ENCODE measurements at regions not wholly inside any gene's neighbourhood (a gene's known extent, or its start where the extent isn't known, plus 50 kb on each side); places are given as distances from the start of the nearest gene placed in this dataset.
"Not testable (repeated sequence)": the region's sequence is repeated elsewhere in the genome, so short reads cannot be mapped to it uniquely, and the experiment has no call there.

DNA sequence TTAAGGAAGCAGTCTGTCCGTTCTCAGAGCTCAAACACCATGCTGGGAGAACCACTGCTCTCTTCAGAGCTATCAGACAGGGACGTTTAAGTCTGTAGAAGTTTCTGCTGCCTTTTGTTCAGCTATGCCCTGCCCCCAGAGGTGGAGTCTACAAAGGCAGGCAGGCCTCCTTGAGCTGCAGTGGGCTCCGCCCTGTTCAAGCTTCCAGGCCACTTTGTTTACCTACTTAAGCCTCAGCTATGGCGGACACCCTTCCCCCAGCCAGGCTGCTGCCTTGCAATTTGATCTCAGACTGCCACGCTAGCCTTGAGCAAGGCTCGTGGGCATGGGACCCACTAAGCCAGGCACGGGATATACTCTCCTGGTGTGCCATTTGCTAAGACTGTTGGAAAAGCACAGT, 180.7 kb upstream of the TMEM196 start:
- DNase-seq: not testable (repeated sequence)

DNA sequence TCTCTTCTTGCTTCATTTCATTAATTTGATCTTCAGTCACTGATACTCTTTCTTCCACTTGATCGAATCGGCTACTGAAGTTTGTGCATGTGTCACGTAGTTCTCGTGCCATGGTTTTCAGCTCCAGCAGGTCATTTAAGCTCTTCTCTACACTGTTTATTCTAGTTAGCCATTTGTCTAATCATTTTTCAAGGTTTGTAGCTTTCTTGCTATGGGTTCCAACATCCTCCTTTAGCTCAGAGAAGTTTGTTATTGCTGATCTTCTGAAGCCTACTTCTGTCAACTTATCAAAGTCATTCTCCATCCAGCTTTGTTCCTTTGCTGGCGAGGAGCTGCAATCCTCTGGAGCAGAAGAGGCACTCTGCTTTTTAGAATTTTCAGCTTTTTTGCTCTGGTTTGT, 180.0 kb upstream of the TMEM196 start:
- DNase-seq: not testable (repeated sequence)

DNA sequence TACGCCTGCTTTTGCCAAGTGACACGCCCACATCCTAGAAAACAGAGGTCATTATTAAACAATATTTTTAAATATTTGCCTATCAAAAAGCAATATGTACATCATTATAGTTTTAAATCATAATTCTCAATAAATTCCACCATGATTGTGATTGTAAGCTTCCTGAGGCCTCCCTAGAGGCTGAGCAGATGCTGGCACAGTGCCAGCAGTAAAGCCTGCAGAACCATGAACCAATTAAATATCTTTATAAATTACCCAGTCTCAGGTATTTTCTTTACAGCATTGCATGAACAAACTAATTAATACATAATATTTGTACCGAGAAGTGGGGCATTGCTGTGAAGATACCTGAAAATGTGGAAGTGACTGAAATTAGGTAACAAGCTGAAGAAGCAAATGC, 174.7 kb upstream of the TMEM196 start:
- no peak for DNase-seq

DNA sequence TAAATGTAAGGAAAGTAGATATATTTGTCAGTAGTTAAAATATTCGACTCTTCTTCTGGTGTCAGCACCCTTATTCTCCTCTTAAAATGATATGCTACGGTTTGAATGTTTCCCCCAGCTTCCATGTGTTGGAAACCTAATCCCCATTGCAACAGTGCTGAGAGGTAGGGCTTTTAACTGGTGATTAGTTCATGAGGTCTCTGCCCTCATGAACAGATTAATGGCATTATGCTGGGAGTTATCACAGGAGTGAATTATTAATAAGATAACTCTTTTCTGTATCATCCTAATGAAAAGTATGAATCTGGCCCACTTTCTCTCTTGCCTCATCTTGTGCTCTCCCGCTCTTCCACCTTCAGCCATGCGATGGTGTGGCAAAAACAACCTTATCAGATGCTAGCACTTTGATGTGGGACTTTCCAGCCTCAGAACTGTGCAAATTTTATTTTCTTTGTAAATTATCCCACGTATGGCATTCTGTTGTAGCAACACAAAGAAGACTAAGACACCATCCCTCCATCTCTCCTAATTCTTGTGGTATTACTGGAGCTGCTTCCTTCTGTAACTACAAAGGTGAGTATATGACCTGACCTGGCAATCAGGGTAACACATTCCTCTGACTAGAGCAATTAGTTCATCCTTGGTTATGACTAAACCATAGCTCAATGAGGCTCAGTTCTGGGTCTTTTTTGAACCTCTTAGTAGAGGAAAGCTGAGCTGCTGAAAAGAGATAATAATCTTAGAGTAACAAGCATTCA, 171.1 kb upstream of the TMEM196 start:
- DNase-seq: no peak

DNA sequence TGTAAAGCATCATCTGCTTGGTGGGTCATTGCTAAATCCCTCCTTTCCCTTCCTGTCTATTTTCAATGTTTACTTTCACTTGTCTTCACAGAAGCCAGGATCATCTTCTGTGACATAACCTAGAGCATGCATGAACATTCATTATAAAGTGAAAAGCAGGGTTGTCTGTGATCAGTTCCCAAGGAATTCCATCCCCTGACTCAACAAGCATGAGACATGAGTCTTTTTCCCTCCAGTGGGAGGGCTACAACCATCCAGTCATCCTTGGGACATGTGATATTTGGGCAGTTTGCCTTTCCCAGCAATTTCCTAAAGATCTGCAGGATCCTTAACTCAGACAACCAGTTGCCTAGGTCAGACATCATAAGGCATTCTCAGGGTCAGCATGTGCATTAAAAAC, 166.3 kb upstream of the TMEM196 start:
- no peak for DNase-seq

DNA sequence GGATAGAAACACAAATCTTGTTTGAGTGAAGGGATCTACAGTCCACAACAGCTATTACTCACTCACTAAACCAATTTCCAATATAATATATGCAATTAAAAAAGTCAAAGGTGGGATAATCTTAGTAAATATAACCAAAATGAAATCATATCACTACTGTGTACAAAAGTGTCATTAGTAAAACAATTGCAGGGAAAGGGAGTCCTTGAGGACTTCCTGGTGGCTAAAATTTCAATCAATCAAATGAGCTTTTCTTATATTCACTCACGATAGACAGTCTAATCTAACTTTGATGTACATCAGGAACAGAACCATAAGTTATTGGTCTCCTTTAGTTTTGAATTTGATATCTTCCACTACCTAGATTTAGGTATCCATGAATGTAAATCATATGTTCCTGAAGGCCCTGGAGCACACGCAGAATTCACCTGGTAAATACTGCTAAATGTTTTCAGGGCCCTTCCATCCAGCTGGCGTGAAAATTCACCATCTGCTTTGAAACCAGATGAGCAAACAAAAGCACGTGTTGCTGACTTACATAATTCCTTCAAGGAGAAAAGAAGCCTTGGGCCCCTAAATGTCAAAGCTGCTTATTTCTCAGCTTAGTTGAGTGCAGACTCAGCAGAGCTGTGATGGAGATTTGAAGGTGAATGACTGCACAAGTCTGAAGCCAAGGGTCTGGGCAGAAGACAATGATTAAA, 159.3 kb upstream of the TMEM196 start:
- no peak for DNase-seq

DNA sequence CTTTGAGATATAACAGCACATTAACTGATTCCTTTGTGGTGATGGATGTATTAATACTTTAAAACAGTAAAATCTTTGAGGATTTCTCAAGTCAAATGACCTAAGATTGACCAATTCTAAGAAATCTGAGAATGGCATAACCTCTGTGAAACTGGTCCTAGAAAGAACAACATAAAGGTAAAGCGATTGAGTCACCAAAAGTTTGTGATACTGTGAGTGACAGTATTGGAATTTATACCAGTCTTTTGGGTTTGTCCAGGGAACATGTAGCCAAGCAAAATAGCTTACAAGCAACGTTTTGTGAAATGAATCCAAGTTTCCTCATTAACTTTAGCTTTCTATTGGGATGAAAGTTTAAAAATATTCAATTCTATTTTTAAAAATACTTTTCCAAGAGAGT, 157.4 kb upstream of the TMEM196 start:
- no peak for DNase-seq

DNA sequence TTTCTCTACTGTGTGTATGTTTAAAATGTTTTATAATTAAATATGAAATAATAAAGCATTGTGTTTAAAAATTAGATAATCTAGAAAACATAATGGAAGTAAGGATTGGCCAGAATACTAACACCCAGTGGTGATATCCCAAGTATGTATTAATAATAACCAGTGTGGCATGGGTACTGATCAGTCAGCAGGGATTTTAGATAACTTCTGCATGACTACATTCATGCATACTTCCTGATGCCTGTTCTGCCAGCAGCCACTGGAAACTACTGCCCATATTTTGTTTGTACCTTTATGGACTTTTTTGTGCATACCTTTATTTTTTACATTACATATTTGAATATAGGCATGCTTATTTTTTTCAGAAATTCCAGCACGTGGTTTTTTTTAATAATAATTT, 156.6 kb upstream of the TMEM196 start:
- DNase-seq: no peak

DNA sequence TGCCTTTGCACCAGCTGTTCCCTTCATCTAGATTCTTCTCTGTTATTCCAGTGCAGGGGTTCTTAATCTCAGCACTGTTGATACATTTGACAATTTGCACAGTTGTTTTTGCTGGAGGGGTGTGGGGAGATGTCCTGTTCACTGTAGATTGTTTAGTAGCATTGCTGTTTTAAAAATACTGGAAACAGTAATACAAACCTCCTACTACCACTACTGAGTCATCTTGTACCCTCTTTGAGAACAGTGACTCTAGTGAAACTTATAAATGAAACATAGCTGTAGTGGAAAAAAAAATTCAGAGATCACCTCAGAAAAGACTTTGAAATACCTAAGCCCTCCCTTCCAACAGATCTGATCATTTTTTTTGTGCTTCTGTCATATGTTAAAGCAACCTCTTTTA, 154.8 kb upstream of the TMEM196 start:
- no peak for DNase-seq

DNA sequence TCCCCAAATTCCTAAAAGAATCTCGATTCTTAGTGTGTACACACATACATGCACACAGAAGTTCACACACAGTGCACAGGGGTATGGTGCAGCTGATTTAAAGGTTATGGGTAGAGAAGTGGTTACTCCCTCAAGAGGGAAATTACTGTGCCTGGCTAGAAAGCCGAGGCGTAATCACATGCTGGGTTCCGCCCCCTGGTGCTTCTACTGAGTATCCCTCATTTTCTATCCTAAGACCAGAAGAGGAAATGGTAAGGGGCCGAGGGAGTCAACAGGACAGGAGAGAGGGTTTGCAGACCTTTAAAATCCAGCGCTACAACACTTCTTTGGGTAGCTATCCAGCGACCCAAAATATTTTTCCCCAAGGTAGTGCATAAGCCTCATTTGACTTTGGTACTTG, 147.3 kb upstream of the TMEM196 start:
- DNase-seq: no peak

DNA sequence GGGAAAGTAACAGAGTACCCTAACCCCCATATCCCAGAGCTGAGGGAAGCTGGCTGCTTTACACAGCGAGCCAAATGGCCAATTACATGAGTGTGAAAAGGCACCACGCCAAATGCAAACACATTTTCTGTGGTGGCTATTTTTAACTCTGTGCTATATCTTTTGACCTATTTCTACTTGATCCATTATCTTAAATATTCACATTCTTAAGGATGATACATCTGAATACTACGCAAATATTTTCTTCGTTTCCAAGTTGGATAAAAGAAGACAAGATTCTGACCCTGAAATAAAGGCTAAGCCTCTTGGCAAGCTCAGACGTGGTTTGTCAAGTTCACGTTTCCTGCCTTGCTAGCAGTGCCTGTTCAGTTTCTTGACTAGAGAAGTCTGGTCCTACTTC, 146.7 kb upstream of the TMEM196 start:
- no peak for DNase-seq

DNA sequence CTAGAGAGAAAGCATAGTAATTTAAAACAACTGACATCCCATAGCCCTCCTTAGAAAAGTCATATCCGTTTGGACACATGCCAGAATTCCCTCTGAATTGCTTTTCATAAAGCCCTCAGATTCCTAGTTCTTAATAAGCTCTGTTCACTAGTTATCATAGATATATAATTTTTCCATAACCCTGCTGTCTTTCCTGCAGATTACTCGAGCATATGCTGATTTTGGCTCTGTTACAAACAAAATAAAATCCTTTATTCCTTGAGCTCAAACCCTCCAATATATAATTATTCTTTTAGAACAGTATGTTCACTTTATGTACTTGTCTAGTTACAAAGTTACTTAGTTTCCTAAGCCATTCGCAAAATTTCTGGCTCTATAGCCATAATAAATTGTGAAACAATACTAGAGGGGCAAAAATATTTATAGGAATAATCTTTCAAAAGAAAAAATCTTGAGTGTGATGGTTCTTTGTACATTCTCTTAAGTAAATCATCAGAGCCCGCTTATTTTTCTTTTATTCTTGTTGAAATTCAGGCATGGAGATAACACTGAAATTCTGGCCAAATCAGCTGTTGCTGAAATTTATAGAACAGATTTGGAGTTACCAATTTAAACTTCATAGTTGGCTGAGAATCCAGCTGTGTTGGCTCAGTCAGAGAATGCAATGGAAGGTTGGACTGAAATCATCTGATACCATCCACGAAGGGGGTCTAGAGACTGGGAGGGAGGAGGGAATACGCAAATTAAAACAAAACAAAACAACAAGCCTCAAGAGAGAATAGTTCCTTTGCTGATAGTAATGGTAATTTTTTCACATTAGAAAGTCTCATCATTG, 146.1 kb upstream of the TMEM196 start:
- no peak for DNase-seq

DNA sequence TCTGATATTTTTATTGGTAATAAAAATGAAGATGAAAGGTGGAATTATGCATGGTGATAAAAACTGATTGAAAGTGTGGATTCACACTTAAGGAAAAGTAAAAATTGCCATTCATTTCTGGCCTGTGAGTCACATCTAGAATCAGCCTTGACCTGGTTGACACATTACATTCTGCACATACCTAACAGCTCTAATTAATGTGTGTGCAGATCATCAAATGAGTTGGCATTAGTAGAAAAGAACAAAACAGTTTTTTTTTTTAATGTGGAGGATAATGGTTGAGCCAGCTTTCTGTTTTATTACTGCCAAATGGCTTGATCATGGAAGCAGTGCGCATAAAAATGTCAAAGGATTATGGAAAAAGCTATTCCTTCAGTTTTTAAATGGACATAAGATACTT, 142.6 kb upstream of the TMEM196 start:
- no peak for DNase-seq

DNA sequence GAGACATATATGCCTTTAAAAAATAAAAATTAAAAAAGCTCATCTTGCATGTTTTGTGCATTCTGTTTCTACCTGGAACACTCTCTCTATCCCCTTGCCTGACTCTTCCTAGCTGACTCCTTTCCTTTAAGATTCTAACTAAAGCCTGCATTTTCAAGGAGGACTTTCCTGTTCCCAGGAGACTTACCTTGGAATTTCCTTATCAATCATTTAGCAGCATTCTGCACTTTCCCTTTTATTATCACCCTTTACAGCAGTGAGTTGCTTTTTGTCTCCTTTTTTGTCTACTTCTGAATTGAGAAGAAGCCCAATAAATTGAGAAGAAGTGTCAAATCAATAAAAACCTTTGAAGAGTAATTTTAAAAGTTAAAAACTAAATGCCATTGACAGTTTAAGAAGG, 142.2 kb upstream of the TMEM196 start:
- no peak for DNase-seq

DNA sequence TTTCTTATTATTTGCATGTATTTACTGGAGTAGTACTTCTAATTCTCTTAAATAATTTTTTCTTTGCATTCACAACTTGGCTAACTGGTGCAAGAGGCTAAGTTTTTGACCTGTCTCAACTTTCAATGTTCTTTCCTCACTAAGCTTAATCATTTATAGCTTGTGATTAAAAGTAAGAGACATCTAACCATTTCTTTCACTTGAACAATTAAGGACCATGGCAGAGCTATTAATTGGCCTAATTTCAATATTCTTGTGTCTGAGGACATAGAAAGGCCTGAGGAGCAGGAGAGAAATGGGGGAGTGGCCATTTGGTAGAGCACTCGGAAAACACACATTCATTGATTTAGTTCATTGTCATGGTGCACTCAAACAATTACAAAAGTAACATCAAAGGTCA, 141.4 kb upstream of the TMEM196 start:
- no peak for DNase-seq

DNA sequence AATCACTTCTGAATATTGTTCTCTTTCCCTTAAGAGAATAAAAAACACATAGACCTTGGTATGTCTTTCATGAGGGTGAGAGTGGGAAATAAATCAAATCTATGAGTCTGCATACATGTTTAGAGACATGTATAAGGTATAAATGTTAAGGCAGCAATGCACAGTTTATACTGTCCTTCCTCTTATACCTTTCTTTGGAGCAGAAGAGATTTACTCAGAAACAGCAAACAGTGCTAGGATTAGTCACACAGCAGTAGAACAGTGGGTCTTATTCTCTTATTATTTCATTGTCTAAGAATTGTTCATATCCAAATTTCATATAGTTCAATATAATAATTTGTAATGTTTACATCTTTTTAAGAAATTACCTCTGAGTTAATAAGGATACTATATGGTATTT, 126.7 kb upstream of the TMEM196 start:
- DNase-seq: no peak

DNA sequence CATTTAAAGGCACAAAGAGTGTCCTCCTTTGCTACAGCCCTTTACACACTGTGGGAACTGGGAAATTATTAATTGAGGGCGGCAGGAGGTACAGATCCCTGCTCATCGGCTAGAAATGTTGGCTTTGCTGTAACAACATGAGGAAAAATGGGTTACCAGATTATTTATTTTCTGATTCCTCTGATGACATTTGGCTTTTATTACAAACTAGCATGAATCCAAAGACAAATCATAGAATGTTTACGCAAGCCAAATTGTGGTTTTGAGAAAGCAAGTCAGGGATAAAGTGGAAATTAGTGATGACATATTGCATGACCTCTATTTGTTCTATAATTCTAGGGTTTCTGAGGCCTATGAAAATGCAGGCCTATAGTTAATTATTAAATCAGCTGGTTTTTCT, 126.1 kb upstream of the TMEM196 start:
- no peak for DNase-seq

DNA sequence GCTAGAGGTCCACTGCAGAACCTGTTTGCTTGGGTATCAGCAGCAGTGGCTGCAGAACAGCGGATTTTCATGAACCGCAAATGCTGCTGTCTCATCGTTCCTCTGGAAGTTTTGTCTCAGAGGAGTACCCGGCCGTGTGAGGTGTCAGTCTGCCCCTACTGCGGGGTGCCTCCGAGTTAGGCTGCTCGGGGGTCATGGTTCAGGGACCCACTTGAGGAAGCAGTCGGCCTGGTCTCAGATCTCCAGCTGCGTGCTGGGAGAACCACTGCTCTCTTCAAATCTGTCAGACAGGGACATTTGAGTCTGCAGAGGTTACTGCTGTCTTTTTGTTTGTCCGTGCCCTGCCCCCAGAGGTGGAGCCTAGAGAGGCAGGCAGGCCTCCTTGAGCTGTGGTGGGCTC, 109.5 kb upstream of the TMEM196 start:
- not testable (repeated sequence) for DNase-seq

DNA sequence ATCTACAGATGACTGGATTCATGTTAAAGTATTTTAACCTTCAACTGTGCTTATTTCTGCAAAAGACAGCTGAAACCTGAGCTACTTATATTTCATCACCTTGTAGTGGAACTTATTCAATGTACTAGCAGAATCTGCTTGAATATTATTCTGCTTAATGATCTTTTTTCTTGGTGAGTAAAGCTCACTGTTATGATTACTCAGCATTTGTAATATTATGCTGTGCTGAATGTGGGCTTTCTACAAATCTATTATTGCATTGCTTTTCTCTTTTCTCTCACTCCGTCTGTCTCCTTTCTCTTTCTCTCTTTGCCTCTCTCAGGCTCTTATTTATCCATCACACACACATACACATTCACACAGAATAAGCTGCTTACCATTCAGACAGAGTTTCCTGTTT, 98.7 kb upstream of the TMEM196 start:
- no peak for DNase-seq

DNA sequence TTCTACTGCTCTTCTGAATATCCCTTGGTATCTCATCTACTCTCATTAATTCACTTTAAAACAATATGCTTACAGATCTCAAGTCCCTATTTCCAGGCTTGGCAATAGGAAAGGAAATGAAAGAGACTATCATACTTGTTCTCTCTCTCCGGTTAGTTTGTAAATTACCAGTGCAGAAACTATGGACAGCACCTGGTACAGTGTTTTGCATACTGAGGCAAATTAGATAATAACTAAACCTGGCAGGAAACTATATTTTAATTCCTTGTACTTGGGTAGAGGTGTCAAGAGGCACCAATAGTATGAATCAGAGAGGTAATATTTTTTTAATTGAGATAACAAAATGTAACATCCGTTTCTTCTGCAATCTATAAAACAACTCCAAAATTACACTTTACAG, 97.7 kb upstream of the TMEM196 start:
- DNase-seq: no peak

DNA sequence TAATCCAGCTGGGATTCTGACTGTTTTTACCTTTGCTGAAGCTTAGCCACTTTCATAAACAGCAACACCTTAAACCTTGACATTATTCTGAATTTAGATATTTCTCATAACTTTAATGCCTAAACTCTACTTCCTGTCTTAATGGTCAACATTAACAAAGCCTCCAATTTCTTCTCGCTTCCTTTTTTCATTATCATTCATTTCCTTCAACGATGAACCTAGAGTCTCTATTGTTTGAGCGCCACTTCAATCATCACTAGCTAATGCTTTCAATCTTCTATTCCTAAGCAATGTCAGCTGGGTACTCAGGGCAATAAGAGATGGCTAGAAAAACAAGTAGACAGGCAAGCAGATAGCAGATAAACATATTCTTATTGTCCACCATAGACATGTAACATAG, 96.6 kb upstream of the TMEM196 start:
- DNase-seq: no peak

DNA sequence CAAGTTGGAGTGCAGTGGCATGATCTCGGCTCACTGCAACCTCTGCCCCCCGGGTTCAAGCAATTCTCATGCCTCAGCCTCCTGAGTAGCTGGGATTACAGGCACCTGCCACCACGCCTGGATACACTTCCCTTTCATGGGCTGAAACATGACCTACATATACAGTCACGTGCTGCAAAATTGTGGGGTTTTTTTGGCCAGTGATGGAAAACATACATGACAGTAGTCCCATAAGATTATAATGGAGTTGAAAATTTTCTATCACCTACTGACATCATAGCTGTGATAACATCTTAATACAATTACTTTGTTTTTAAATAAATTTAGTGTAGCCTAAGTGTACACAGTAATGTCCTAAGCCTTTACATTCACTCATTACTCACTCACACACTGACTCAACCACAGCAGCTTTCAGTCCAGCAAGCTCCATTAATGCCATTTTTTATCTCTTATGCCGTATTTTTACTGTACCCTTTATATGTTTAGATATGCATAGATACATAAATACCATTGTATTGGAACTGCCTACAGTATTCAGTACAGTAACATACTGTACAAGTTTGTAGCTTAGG, 79.9 kb upstream of the TMEM196 start:
- DNase-seq: no peak

DNA sequence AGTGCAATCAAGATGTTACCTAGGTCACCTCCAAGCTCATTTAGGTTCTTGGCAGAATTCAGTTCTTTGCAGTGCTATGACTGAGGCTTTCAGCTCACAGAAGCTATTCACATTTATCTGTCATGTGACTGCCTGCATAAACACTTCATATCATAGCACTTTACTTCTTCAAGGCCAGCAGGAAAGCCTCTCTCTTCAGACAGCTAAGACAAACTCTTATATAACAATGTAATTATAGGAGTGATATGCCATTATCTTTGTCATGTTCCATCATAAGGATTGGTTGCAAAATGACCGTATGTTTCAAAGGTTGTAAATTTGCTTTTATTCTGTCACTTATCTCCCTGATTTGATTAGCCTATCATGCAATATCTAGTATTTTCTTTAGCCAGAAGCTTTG, 78.8 kb upstream of the TMEM196 start:
- no peak for DNase-seq

DNA sequence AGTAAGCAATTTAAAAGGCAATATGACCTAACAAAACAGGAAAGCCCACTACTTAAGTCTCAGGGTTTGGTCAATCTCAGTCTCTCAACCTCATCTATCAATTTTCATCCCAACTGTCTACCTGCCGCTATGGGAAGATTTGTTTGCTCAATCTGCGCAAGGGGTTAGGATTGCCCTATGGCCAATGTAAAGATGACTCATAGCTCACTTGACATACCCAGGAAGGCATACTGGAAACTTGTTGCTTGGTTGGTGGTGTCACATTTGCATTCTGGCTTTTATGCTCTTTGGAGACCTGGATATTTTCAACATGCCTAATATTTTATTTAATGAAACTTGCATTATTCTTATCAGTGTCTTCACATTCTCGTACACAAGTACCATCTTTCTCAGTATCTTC, 78.1 kb upstream of the TMEM196 start:
- no peak for DNase-seq

All from hematopoietic multipotent progenitor cell treated with erythropoietin and hydrocortisone succinate and interleukin-3 and kit ligand, for 6 days (in vitro differentiated cells).